ENCODE measurements at regions not wholly inside any gene's neighbourhood (a gene's known extent, or its start where the extent isn't known, plus 50 kb on each side); places are given as distances from the start of the nearest gene placed in this dataset.
A peak's percentile ranks its signal among the peaks of the same experiment; 100 is the strongest.

- DNase-seq (ENCODE audit: low read depth in 2 of 2), result no peak
These were observed 70.2 kb downstream of the RND3 start for GRCh38 chr2:150417278-150417677.

GRCh38 chr2:150415022-150415421 is 72.4 kb downstream of the RND3 start:
- DNase-seq (ENCODE audit: low read depth in 2 of 2), result no peak

GRCh38 chr2:150413910-150414309 is 73.6 kb downstream of the RND3 start:
- no peak for DNase-seq (ENCODE audit: low read depth in 2 of 2)

- DNase-seq (ENCODE audit: low read depth in 2 of 2), result no peak
These were observed 74.1 kb downstream of the RND3 start for GRCh38 chr2:150413366-150413765.

- peak; percentile 66 to 70 for DNase-seq (ENCODE audit: low read depth in 2 of 2)
These were observed 76.7 kb downstream of the RND3 start for GRCh38 chr2:150410809-150411208.

- no peak for DNase-seq (ENCODE audit: low read depth in 2 of 2)
These were observed 78.3 kb downstream of the RND3 start for GRCh38 chr2:150409196-150409595.

GRCh38 chr2:150404147-150404546 is 83.3 kb downstream of the RND3 start:
- no peak for DNase-seq (ENCODE audit: low read depth in 2 of 2)

GRCh38 chr2:150403457-150403856 is 84.0 kb downstream of the RND3 start:
- no peak for DNase-seq (ENCODE audit: low read depth in 2 of 2)

- DNase-seq (ENCODE audit: low read depth in 2 of 2), result no peak
These were observed 84.5 kb downstream of the RND3 start for GRCh38 chr2:150402953-150403352.

GRCh38 chr2:150400849-150401248 is 86.6 kb downstream of the RND3 start:
- DNase-seq (ENCODE audit: low read depth in 2 of 2), result no peak

GRCh38 chr2:150392614-150393013 is 94.9 kb downstream of the RND3 start:
- no peak for DNase-seq (ENCODE audit: low read depth in 2 of 2)

GRCh38 chr2:150391779-150392178 is 95.7 kb downstream of the RND3 start:
- no peak for DNase-seq (ENCODE audit: low read depth in 2 of 2)

- DNase-seq (ENCODE audit: low read depth in 2 of 2), result peak; percentile 13
These were observed 98.0 kb downstream of the RND3 start for GRCh38 chr2:150389447-150389846.

- no peak for DNase-seq (ENCODE audit: low read depth in 2 of 2)
These were observed 99.2 kb downstream of the RND3 start for GRCh38 chr2:150388289-150388625.

GRCh38 chr2:150387586-150388288 is 99.7 kb downstream of the RND3 start:
- DNase-seq (ENCODE audit: low read depth in 2 of 2), result no peak

GRCh38 chr2:150385211-150385610 is 102.3 kb downstream of the RND3 start:
- no peak for DNase-seq (ENCODE audit: low read depth in 2 of 2)

GRCh38 chr2:150383587-150383986 is 103.9 kb downstream of the RND3 start:
- DNase-seq (ENCODE audit: low read depth in 2 of 2), result no peak

- DNase-seq (ENCODE audit: low read depth in 2 of 2), result no peak
These were observed 108.3 kb downstream of the RND3 start for GRCh38 chr2:150379166-150379565.

- DNase-seq (ENCODE audit: low read depth in 2 of 2), result no peak
These were observed 108.8 kb downstream of the RND3 start for GRCh38 chr2:150378686-150379085.

GRCh38 chr2:150376553-150377335 is 110.7 kb downstream of the RND3 start:
- no peak for DNase-seq (ENCODE audit: low read depth in 2 of 2)

- no peak for DNase-seq (ENCODE audit: low read depth in 2 of 2)
These were observed 112.1 kb downstream of the RND3 start for GRCh38 chr2:150375333-150375732.

- no peak for DNase-seq (ENCODE audit: low read depth in 2 of 2)
These were observed 113.0 kb downstream of the RND3 start for GRCh38 chr2:150374492-150374891.

GRCh38 chr2:150373374-150373773 is 114.1 kb downstream of the RND3 start:
- DNase-seq (ENCODE audit: low read depth in 2 of 2), result no peak
